ENCODE measurements at regions not wholly inside any gene's neighbourhood (a gene's known extent, or its start where the extent isn't known, plus 50 kb on each side); places are given as distances from the start of the nearest gene placed in this dataset.
"Not testable (repeated sequence)": the region's sequence is repeated elsewhere in the genome, so short reads cannot be mapped to it uniquely, and the experiment has no call there.

GRCh38 chr11:50088231-50088630, 55.6 kb downstream of the OR4C45 start:
- Mint-ChIP-seq H3K27ac (no peak overlapping the region), H3K4me1 (no peaks in the 10 kb centered on the region), H3K4me3 (no peak overlapping the region), H3K36me3 (no peaks in the 10 kb centered on the region), H3K27me3 (no peaks in the 10 kb centered on the region), H3K9me3 (peaks cover 0 to 4% (median 4%) of the 10 kb centered on the region in 3 donors)

DNA sequence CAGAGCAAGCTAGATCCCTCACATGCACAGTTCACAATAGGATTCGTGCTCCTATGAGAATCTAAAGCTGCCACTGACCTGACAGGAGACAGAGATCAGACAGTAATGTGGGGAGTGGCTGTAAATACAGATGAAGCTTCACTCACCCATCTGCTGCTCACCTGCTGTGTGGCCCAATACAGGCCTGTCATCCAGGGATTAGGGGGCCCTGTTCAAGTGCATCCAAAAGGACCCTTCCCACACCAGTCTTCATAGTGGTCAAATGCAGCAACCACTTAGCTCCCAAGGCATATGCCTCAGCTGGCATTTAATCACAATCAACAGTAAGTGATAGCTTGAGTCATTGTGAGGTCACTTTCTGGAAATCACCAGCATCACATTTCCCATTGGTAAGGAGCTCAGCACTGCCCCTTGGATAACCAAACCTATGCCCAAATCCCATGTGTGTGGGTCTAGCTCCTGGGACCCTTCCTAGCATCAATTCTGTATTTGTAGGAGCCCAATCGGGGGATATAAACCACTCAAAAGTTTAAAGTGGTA, 65.6 kb downstream of the OR4C45 start:
- Mint-ChIP-seq H3K9me3 (peaks cover 0 to 6% (median 4%) of the 10 kb centered on the region in 3 donors), H3K36me3 (no peaks in the 10 kb centered on the region), H3K27ac (no peak overlapping the region), H3K27me3 (no peaks in the 10 kb centered on the region), H3K4me1 (no peaks in the 10 kb centered on the region), H3K4me3 (no peak overlapping the region)

DNA sequence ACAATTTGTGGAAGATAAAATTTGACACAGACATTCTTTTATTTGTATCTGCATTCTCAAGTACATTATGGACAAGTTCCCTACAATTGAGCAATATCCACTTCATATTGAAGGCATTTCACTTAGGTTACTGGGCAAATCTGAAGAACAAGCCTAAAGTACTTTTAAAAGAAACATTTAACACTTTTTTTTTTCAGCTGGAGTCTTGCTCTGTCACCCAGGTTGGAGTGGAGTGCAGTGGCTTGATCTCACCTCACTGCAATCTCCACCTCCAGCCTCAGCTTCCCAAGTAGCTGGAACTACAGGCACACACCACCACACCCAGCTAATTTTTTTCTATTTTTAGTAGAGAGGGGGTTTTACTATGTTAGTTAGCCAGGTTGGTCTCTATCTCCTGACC, 70.2 kb downstream of the OR4C45 start:
- Mint-ChIP-seq H3K9me3 (peaks cover 0 to 6% (median 1%) of the 10 kb centered on the region in 3 donors), H3K4me1 (no peaks in the 10 kb centered on the region), H3K36me3 (no peaks in the 10 kb centered on the region), H3K27ac (no peak overlapping the region), H3K4me3 (no peak overlapping the region), H3K27me3 (no peaks in the 10 kb centered on the region)

- H3K27ac Mint-ChIP-seq, H3K36me3 Mint-ChIP-seq, H3K4me3 Mint-ChIP-seq, H3K27me3 Mint-ChIP-seq, H3K4me1 Mint-ChIP-seq: not testable (repeated sequence)
- peaks cover 7 to 13% (median 12%) of the 10 kb centered on the region in 3 donors for H3K9me3 Mint-ChIP-seq
These were observed 108.0 kb downstream of the OR4C45 start for GRCh38 chr11:50140686-50141085.

DNA sequence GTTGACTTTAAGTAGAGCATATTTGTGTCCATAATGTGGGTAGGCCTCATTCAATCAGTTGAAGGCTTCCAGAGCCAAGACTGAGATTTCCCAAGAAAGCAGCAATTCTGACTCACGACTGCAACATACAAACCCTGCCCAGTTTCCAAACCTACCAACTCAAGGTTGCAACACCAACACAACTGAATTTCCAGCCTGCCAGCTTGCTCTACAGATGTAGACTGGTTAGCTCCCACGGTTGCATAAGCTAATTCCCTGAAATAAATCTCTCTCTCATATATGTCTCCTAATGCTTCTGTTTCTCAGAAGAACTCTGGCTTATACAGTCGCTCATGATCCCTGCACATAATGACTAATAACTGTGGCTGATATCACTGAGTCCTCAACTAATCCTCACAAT, 113.6 kb downstream of the OR4C45 start:
- H3K27me3 Mint-ChIP-seq, H3K4me3 Mint-ChIP-seq, H3K36me3 Mint-ChIP-seq, H3K27ac Mint-ChIP-seq, H3K4me1 Mint-ChIP-seq: not testable (repeated sequence)
- H3K9me3 Mint-ChIP-seq: peaks cover 2 to 15% (median 6%) of the 10 kb centered on the region in 3 donors

GRCh38 chr11:50147946-50148345, 115.3 kb downstream of the OR4C45 start:
- not testable (repeated sequence) for H3K4me3 Mint-ChIP-seq, H3K27me3 Mint-ChIP-seq, H3K27ac Mint-ChIP-seq, H3K36me3 Mint-ChIP-seq, H3K4me1 Mint-ChIP-seq
- H3K9me3 Mint-ChIP-seq: peaks cover 2 to 20% (median 7%) of the 10 kb centered on the region in 3 donors

GRCh38 chr11:50155508-50155907, 122.8 kb downstream of the OR4C45 start:
- H3K9me3 Mint-ChIP-seq: peaks cover 15 to 22% (median 21%) of the 10 kb centered on the region in 3 donors
- no peaks in the 10 kb centered on the region for H3K36me3 Mint-ChIP-seq
- H3K27me3 Mint-ChIP-seq: no peaks in the 10 kb centered on the region
- no peaks in the 10 kb centered on the region for H3K4me1 Mint-ChIP-seq
- no peak overlapping the region for H3K27ac Mint-ChIP-seq
- H3K4me3 Mint-ChIP-seq: no peak overlapping the region

DNA sequence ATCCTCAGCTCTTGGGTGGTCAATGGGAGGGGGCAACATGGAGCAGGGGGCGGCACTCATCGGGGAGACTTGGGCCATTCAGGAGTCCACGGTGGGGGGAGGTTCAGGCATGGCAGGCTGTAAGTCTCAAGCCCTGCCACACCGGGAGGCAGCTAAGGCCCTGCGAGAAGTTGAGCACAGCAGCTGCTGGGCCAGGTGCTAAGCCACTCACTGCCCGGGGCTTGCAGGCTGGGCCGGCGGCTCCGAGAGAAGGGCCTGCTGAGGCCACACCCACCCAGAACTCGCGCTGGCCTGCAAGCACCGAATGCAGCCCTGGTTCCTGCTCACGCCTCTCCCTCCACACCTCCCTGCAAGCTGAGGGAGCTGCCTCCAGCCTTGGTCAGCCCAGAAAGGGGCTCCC, 131.4 kb downstream of the OR4C45 start:
- no peaks in the 10 kb centered on the region for H3K36me3 Mint-ChIP-seq
- no peak overlapping the region for H3K4me3 Mint-ChIP-seq
- H3K9me3 Mint-ChIP-seq: peaks cover 7 to 15% (median 9%) of the 10 kb centered on the region in 3 donors
- H3K27me3 Mint-ChIP-seq: no peaks in the 10 kb centered on the region
- H3K27ac Mint-ChIP-seq: no peak overlapping the region
- no peaks in the 10 kb centered on the region for H3K4me1 Mint-ChIP-seq

DNA sequence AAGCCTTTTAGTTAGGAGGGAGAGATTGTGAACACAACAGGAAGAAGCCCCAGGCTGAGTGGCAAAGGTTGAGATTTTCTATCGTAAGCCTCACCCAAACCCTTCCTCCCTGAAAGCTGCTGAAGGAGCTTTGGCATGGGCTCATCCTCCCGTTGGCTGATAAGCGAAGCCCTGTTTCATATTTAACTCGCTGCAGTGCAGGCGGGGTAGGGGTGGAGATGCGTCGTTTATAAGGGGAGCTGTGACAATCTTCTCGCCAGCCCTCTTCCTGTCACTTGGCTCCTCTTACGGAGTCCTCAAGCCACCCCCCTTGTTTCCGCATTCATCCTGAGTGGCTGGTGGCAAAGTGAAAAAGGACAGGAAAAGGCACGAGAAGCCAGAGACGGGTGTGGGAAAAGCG, 137.0 kb downstream of the OR4C45 start:
- no peaks in the 10 kb centered on the region for H3K27me3 Mint-ChIP-seq
- H3K4me1 Mint-ChIP-seq: no peaks in the 10 kb centered on the region
- no peak overlapping the region for H3K4me3 Mint-ChIP-seq
- no peak overlapping the region for H3K27ac Mint-ChIP-seq
- H3K36me3 Mint-ChIP-seq: no peaks in the 10 kb centered on the region
- H3K9me3 Mint-ChIP-seq: peaks cover 3 to 5% (median 3%) of the 10 kb centered on the region in 3 donors

DNA sequence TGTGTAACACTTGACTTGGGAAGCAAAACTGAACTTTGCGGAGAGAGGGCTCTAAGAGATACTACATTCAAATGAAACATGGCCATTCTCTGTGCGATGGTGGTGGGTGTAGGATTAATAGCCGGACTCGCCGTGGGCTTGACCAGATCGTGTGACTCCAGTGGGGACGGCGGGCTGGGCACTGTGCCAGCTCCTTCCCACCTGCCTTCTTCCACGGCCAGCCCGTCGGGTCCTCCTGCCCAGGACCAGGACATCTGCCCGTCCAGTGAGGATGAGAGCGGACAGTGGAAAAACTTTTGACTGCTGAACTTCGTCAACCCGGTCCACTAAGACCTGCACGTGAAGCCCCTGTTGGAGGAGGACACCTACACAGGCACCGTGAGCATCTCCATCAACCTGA, 137.4 kb downstream of the OR4C45 start:
- Mint-ChIP-seq H3K27ac (no peak overlapping the region), H3K4me1 (no peaks in the 10 kb centered on the region), H3K27me3 (no peaks in the 10 kb centered on the region), H3K9me3 (peaks cover 0 to 4% (median 3%) of the 10 kb centered on the region in 3 donors), H3K4me3 (no peak overlapping the region), H3K36me3 (no peaks in the 10 kb centered on the region)

DNA sequence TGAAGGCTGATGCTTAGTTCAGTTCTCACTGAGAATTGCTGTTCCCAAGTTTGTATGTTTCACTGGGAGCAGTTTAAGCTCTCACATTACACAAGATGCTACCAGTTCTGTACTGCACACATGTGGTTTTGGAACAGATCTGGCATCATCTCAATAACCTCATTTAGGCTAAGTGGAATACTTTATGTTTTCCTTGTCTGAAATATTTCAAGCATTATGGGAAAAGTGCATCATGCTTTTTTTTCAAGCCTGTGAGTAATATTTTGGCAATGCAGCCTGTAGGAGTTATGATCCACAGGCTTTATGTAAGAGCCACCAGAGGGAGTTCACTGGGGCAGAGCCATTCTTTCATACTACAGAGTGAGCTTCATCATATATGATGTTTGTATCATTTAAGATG, 141.5 kb downstream of the OR4C45 start:
- no peak overlapping the region for H3K27ac Mint-ChIP-seq
- H3K36me3 Mint-ChIP-seq: no peaks in the 10 kb centered on the region
- no peak overlapping the region for H3K4me3 Mint-ChIP-seq
- H3K27me3 Mint-ChIP-seq: no peaks in the 10 kb centered on the region
- H3K9me3 Mint-ChIP-seq: peaks cover 0 to 3% (median 2%) of the 10 kb centered on the region in 3 donors
- no peaks in the 10 kb centered on the region for H3K4me1 Mint-ChIP-seq

DNA sequence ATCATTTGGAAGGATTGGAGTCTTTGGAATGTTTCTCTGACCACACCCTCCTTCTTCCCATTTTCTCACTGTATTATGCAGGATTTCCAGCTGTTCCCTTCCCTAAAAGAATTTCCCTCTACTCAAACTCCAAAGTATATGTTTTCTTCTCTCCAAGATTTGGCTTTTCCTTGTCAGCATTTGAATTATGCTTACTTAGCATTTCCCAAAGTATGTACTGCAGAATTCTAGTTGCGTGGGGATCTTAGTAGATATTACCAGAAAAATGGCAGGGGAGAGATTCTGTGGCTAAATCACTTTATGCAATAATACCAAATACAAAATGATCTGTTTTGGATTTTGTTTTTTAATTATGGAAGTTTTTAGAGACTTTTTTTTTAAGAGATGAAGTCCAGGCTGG, 142.3 kb downstream of the OR4C45 start:
- Mint-ChIP-seq H3K4me3 (no peak overlapping the region), H3K36me3 (no peaks in the 10 kb centered on the region), H3K27ac (no peak overlapping the region), H3K4me1 (no peaks in the 10 kb centered on the region), H3K27me3 (no peaks in the 10 kb centered on the region), H3K9me3 (peaks cover 0 to 3% (median 2%) of the 10 kb centered on the region in 3 donors)

GRCh38 chr11:50178737-50179136, 146.1 kb downstream of the OR4C45 start:
- no peak overlapping the region for H3K4me3 Mint-ChIP-seq
- no peak overlapping the region for H3K27ac Mint-ChIP-seq
- no peaks in the 10 kb centered on the region for H3K36me3 Mint-ChIP-seq
- H3K9me3 Mint-ChIP-seq: peaks cover 0 to 3% (median 2%) of the 10 kb centered on the region in 3 donors
- H3K4me1 Mint-ChIP-seq: no peaks in the 10 kb centered on the region
- no peaks in the 10 kb centered on the region for H3K27me3 Mint-ChIP-seq

- Mint-ChIP-seq H3K27ac (no peak overlapping the region), H3K27me3 (no peaks in the 10 kb centered on the region), H3K36me3 (no peaks in the 10 kb centered on the region), H3K4me1 (no peaks in the 10 kb centered on the region), H3K4me3 (no peak overlapping the region), H3K9me3 (peaks cover 3 to 7% (median 6%) of the 10 kb centered on the region in 3 donors)
These were observed 148.7 kb downstream of the OR4C45 start for GRCh38 chr11:50181334-50181733.

DNA sequence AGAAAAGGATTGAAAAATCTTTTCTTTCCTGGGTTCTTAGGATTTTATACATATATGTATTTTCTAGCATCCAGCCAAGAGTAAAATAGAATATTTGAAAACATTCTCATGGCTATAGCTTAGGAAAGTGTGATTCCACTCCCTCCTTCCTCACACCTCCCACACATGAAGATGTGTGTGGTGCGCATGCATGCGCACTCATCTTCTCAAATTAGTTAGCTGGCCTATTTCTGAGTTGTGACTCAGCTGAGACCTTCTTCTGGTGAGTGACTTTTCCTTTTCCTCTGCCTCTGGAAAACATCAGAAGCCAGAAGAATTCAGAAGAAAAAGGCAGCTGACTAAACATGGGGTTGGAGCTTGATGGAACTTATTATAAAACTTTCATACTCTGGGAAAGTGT, 149.8 kb downstream of the OR4C45 start:
- H3K36me3 Mint-ChIP-seq: no peaks in the 10 kb centered on the region
- no peak overlapping the region for H3K27ac Mint-ChIP-seq
- H3K4me1 Mint-ChIP-seq: no peaks in the 10 kb centered on the region
- no peak overlapping the region for H3K4me3 Mint-ChIP-seq
- H3K27me3 Mint-ChIP-seq: no peaks in the 10 kb centered on the region
- H3K9me3 Mint-ChIP-seq: peaks cover 3 to 7% (median 6%) of the 10 kb centered on the region in 3 donors

DNA sequence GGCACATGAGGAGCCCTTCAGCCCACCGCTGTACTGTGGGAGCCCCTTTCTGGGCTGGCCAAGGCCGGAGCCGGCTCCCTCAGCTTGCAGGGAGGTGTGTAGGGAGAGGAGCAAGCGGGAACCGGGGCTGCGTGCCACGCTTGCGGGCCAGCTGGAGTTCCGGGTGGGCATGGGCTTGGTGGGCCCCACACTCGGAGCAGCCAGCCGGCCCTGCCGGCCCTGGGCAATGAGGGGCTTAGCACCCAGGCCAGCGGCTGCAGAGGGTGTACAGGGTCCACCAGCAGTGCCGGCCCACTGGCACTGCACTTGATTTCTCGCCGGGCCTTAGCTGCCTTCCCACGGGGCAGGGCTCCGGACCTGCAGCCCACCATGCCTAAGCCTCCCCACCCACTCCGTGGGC, 150.5 kb downstream of the OR4C45 start:
- not testable (repeated sequence) for H3K36me3 Mint-ChIP-seq, H3K4me1 Mint-ChIP-seq, H3K27me3 Mint-ChIP-seq, H3K27ac Mint-ChIP-seq, H3K4me3 Mint-ChIP-seq, H3K9me3 Mint-ChIP-seq

GRCh38 chr11:50186146-50186545, 153.5 kb downstream of the OR4C45 start:
- Mint-ChIP-seq H3K9me3 (peaks cover 6 to 11% (median 10%) of the 10 kb centered on the region in 3 donors), H3K27me3 (no peaks in the 10 kb centered on the region), H3K36me3 (no peaks in the 10 kb centered on the region), H3K4me1 (no peaks in the 10 kb centered on the region), H3K4me3 (no peak overlapping the region), H3K27ac (no peak overlapping the region)

All from IgD-negative memory B cell (primary cell).